HG03565 (cell line): ENCODE measurements at regions not wholly inside any gene's neighbourhood (a gene's known extent, or its start where the extent isn't known, plus 50 kb on each side); places are given as distances from the start of the nearest gene placed in this dataset.

Experiments
- ATAC-seq: cut with Tn5 transposase; IDR thresholded peaks from one replicate; pipeline ENCODE4 v1.9.1; 2021; ENCODE audit warnings: mild to moderate bottlenecking, moderate library complexity; ENCODE audit not compliant: unreplicated experiment

DNA sequence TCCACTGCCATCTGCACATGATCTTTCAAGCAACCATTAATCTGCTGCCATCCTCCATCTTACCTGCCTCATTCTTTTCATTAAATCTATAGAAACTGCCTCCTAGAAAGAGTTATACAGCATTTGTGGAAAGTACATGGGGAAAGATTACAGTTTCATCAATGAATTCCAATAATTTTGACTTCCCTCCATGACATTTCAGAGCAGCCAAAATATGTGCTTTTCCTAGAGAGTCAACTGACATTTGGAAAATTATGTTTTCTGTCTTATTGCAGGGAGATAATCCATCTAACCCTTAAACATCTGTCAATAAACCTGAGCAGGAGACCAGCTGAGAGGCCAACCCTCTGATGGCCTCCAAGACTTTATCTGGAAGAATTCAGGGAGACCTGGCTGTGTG lies 147.0 kb upstream of the CDH5 start:
- ATAC-seq = no peak

DNA sequence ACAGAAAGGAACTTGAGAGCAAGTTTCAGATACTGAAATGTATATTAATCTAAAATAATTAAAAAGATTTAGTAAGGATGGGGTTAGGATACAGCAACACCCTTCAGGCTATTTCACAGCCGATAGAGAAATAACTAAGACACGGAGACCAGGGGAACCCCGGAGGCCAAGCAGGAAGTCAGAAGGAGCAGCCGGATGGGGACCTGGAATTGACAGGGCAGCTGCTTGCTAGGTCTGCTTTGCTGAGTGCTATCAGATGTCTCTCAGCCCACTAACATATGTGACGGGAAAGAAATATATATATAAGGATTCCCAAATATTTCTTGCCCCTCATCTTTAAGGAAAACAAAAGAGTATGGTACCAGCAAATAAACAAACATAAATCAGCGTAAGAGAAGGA lies 154.1 kb upstream of the CDH5 start:
- no peak for ATAC-seq

DNA sequence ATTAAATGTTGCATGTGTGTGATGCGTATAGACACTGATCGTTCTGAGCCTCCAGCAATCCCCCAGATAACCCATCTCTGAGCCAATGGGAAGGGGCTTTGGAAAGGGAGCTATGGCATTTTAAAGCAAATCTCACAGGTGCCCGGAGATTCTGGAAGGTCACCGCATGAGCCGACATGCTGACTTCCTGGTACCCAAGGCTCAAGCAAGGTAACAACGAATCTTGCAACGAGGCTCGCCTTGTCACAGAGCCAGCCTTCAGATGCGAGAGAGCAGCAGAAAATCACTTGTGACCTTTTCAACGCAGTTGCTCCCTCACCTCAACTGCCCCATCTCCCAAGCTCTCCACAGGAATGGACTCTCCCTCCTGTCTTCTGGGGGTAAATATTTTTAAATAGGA lies 154.8 kb upstream of the CDH5 start:
- no peak for ATAC-seq

DNA sequence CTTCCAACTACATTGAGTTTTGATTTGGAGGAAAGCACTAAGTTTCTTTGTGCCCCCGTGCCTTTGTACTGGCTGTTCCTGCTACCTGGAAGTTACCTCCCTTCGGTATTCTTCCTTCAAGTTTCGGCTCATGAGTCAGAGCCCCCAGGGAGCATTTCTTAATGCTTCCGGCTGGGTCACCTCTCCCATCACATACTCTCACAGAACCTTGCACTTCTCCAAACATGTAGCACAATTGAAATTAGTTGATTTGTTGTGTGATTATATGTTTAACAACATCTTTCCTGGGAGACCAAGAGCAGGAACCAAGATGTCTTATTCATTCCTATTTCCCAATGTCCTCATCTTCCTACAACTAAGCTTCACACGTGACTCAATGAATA lies 158.6 kb upstream of the CDH5 start:
- no peak for ATAC-seq

GRCh38 chr16:66207139-66207882 lies 159.2 kb upstream of the CDH5 start:
- no peak for ATAC-seq

- ATAC-seq = no peak
Observed at GRCh38 chr16:66206363-66206762, 160.1 kb upstream of the CDH5 start.

- no peak for ATAC-seq
Observed at GRCh38 chr16:66205287-66206231, 160.9 kb upstream of the CDH5 start.

- no peak for ATAC-seq
Observed at GRCh38 chr16:66204756-66205155, 161.7 kb upstream of the CDH5 start.

DNA sequence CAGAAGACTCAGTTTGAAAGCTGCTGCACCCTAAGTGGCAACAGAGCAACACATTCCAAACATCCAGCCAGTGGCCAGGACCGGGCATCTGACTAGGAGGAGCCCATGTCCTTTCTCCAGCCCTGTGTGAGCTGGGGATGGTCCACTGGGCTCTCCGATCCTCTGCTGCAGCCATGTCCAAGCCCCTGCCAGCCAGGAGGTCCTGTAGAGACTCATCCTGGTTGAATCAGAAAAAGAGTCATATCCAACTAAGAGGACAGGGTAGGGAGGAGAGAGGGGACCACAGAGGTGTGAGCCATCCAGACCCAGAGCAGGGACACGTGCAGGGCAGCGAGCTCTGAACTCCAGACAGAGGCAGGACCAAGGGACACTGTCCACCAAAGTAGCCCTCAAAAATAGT lies 163.0 kb upstream of the CDH5 start:
- no peak for ATAC-seq

DNA sequence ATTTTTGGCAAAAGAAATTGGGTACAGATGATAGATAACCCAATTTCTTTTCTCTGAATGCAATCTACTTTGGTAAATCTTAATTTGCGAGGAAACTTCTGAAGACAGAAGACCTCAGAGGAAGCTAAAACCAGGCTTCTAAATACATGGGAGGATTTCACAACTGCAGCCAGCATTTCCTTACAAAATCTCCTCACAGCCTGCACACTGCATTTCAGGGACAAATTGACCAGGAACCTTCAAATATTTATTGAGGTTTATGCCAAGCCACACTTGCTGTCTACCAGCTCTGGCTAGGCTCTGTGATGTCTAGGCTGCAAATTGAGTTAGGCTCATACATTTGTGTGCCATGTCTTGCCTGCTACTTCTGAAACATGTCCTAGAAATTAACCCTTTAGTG lies 167.3 kb upstream of the CDH5 start:
- no peak for ATAC-seq

GRCh38 chr16:66198641-66199040 lies 167.8 kb upstream of the CDH5 start:
- ATAC-seq = no peak

- ATAC-seq = no peak
Observed at GRCh38 chr16:66197668-66198278, 168.7 kb upstream of the CDH5 start.

GRCh38 chr16:66196770-66197169 lies 169.7 kb upstream of the CDH5 start:
- no peak for ATAC-seq

DNA sequence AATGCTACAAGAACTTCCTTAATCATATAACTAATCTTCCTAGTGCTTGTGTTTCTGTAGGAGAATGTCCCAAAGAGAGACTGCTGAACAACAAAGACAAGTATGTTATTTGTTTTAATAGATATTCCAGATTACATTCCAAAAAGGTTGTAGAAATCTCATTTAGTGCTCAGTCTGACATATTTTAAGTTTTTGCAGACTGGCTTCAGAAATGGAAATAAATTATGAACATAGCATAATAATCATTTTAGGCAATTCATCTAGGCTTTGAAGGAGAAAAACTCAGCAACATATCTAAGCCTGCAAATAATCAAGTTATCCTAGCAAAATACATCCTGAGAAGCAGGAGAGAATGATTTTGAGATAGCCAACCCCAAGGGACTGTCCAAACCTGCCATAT lies 171.6 kb upstream of the CDH5 start:
- ATAC-seq = no peak

DNA sequence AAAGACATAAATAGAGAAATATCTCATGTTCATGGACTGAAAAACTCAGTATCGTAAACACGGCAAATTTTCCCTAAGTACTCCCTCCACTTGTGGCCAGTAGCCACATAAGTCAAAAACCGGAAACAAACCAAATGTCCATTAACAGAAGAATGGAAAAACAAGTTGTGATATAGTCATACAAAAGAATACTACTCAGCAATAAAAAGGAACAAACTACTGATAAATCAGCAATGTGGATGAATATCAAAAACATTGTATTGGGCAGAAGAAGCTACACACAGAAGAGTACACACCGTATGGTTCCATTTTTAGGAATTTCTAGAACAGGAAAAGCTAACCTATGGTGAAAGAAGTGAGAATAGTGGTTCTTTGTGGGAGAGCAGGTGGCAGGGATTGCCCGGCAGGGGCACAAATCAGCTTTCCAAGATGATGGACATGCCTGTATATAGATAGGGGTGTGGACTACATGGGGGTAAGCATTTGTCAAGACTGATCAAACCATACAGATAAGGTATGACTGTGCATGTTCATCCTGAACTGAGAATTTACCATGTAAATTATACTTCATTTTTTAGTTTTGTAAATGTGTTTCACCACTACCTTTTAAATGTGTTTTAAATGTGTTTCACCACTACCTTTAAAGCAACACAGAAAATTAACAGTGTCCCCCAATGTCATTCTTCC lies 172.8 kb upstream of the CDH5 start:
- ATAC-seq = no peak

DNA sequence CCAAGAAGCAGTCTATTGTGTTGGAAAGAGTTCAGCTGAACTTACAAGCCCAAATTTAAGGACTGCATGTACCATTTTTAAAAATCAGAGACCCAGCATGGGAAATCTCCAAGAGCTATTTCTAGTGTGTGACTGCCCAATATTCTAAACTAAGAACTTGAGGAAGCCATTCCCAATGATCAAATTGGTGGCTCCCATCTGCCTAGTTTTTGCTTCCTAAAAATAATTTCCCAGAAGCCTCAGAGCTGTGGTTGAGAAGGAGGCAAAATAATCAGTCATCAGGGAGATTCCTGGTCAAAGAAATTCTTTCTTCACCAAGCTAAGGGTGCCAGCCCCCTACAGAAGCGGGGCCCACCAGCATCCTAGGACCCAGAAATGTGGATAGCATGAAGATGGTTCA lies 176.1 kb upstream of the CDH5 start:
- ATAC-seq = no peak

GRCh38 chr16:66189951-66190350 lies 176.5 kb upstream of the CDH5 start:
- no peak for ATAC-seq

- ATAC-seq = no peak
Observed at GRCh38 chr16:66188917-66189725, 177.4 kb upstream of the CDH5 start.

- no peak for ATAC-seq
Observed at GRCh38 chr16:66186251-66186785, 180.2 kb upstream of the CDH5 start.

- no peak for ATAC-seq
Observed at GRCh38 chr16:66182592-66182991, 183.9 kb upstream of the CDH5 start.
